ENCODE measurements at regions not wholly inside any gene's neighbourhood (a gene's known extent, or its start where the extent isn't known, plus 50 kb on each side); places are given as distances from the start of the nearest gene placed in this dataset.

GRCh38 chr14:58947156-58947555, 241.3 kb upstream of the DAAM1 start:
- DNase-seq: no peak

GRCh38 chr14:58947814-58948445, 240.5 kb upstream of the DAAM1 start:
- WGBS, 2 experiments (ENCODE audit: insufficient coverage in 1 of 2, insufficient read length in 1 of 2): 85 to 91% methylated on average over 2 to 4 of the region's 4 CpGs
- peaks cover 10% of the 10 kb centered on the region for H3K27me3 Mint-ChIP-seq (ENCODE audit: insufficient read depth)
- peaks cover 17% of the 10 kb centered on the region for H3K9me3 ChIP-seq (ENCODE audit: control insufficient read depth, low read length)
- peak; percentile 72 for DNase-seq
- no peaks in the 10 kb centered on the region for H3K27me3 ChIP-seq (ENCODE audit: control insufficient read depth, insufficient read depth, low read length, poor library complexity, severe bottlenecking)
- no peak overlapping the region for H3K4me3 ChIP-seq (ENCODE audit: low read length)
- no peak overlapping the region for H3K4me3 Mint-ChIP-seq
- peaks cover 7% of the 10 kb centered on the region for H3K9me3 Mint-ChIP-seq
- H3K27ac Mint-ChIP-seq: no peak overlapping the region
- H3K36me3 ChIP-seq (ENCODE audit: control insufficient read depth, insufficient read depth, low read length): no peaks in the 10 kb centered on the region
- peak; percentile 67 for TF ChIP-seq CTCF (conservative IDR thresholded peaks at IDR 0.05)
- H3K4me1 ChIP-seq (ENCODE audit: control insufficient read depth, insufficient read depth, low read length): no peaks in the 10 kb centered on the region
- no peak overlapping the region for H3K27ac ChIP-seq (ENCODE audit: low read depth, low read length)
- H3K36me3 Mint-ChIP-seq (ENCODE audit: low read depth): no peaks in the 10 kb centered on the region
- H3K4me1 Mint-ChIP-seq: no peaks in the 10 kb centered on the region
- no peak overlapping the region for H3K9ac ChIP-seq (ENCODE audit: extremely low read depth, low read length, poor library complexity, severe bottlenecking)

More at GRCh38 chr14:58947156-58947555, 241.3 kb upstream of the DAAM1 start:
- no peak for TF ChIP-seq CTCF (conservative IDR thresholded peaks at IDR 0.05)
- Histone ChIP-seq H3K4me3 (ENCODE audit: low read length) (no peak overlapping the region), H3K4me1 (ENCODE audit: control insufficient read depth, insufficient read depth, low read length) (no peaks in the 10 kb centered on the region), H3K36me3 (ENCODE audit: control insufficient read depth, insufficient read depth, low read length) (no peaks in the 10 kb centered on the region), H3K9me3 (ENCODE audit: control insufficient read depth, low read length) (peaks cover 17% of the 10 kb centered on the region), H3K27ac (ENCODE audit: low read depth, low read length) (no peak overlapping the region), H3K9ac (ENCODE audit: extremely low read depth, low read length, poor library complexity, severe bottlenecking) (no peak overlapping the region), H3K27me3 (ENCODE audit: control insufficient read depth, insufficient read depth, low read length, poor library complexity, severe bottlenecking) (no peaks in the 10 kb centered on the region)
- peaks cover 8% of the 10 kb centered on the region for H3K27me3 Mint-ChIP-seq (ENCODE audit: insufficient read depth)
- H3K4me3 Mint-ChIP-seq: no peak overlapping the region
- H3K27ac Mint-ChIP-seq: no peak overlapping the region
- no peaks in the 10 kb centered on the region for H3K36me3 Mint-ChIP-seq (ENCODE audit: low read depth)
- peaks cover 7% of the 10 kb centered on the region for H3K9me3 Mint-ChIP-seq
- 72 to 78% methylated on average over 3 to 4 of the region's 4 CpGs for WGBS, 2 experiments (ENCODE audit: insufficient coverage in 1 of 2, insufficient read length in 1 of 2)
- no peaks in the 10 kb centered on the region for H3K4me1 Mint-ChIP-seq

GRCh38 chr14:58950555-58950954, 237.9 kb upstream of the DAAM1 start:
- peaks cover 6% of the 10 kb centered on the region for H3K4me1 ChIP-seq (ENCODE audit: control insufficient read depth, insufficient read depth, low read length)
- H3K4me3 ChIP-seq (ENCODE audit: low read length): no peak overlapping the region
- H3K27me3 Mint-ChIP-seq (ENCODE audit: insufficient read depth): peaks cover 12% of the 10 kb centered on the region
- no peak overlapping the region for H3K4me3 Mint-ChIP-seq
- peaks cover 12% of the 10 kb centered on the region for H3K4me1 Mint-ChIP-seq
- H3K36me3 Mint-ChIP-seq (ENCODE audit: low read depth): no peaks in the 10 kb centered on the region
- TF ChIP-seq CTCF (conservative IDR thresholded peaks at IDR 0.05): no peak
- no peak overlapping the region for H3K9ac ChIP-seq (ENCODE audit: extremely low read depth, low read length, poor library complexity, severe bottlenecking)
- no peak overlapping the region for H3K27ac Mint-ChIP-seq
- DNase-seq: no peak
- H3K9me3 Mint-ChIP-seq: peaks cover 7% of the 10 kb centered on the region
- H3K9me3 ChIP-seq (ENCODE audit: control insufficient read depth, low read length): peaks cover 17% of the 10 kb centered on the region
- H3K27me3 ChIP-seq (ENCODE audit: control insufficient read depth, insufficient read depth, low read length, poor library complexity, severe bottlenecking): no peaks in the 10 kb centered on the region
- no peak overlapping the region for H3K27ac ChIP-seq (ENCODE audit: low read depth, low read length)
- WGBS, 2 experiments (ENCODE audit: insufficient coverage in 1 of 2, insufficient read length in 1 of 2): 88% methylated on average over 1 of the region's 1 CpG; no CpG with 5 or more reads in 1 of the 2 experiments
- H3K36me3 ChIP-seq (ENCODE audit: control insufficient read depth, insufficient read depth, low read length): no peaks in the 10 kb centered on the region

Measured in endodermal cell (in vitro differentiated cells).